GM19035 (cell line): ENCODE measurements at regions not wholly inside any gene's neighbourhood (a gene's known extent, or its start where the extent isn't known, plus 50 kb on each side); places are given as distances from the start of the nearest gene placed in this dataset.
"Not testable (repeated sequence)": the region's sequence is repeated elsewhere in the genome, so short reads cannot be mapped to it uniquely, and the experiment has no call there.

ENCODE experiments used
- ATAC-seq: cut with Tn5 transposase; IDR thresholded peaks from one replicate; pipeline ENCODE4 v1.9.1; 2021; ENCODE audit not compliant: unreplicated experiment

DNA sequence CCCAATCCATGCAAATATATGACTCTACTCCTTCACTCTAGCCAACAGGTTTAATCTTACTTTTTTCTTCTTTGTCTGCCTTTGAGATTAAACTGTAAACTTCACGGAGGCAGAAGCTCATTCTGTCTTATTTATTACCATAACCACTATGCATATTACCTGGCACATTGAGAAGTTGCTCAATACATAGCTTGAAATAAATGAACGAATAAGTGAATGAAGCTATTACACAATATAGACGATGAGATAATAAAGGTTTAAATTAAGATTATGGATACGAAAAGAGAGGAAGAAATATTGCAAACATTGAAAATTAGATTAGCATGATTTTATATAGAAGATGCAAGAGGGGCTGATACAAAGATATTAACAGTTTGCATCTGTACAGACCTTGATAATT is 385.1 kb downstream of the LTN1 start:
- no peak for ATAC-seq

DNA sequence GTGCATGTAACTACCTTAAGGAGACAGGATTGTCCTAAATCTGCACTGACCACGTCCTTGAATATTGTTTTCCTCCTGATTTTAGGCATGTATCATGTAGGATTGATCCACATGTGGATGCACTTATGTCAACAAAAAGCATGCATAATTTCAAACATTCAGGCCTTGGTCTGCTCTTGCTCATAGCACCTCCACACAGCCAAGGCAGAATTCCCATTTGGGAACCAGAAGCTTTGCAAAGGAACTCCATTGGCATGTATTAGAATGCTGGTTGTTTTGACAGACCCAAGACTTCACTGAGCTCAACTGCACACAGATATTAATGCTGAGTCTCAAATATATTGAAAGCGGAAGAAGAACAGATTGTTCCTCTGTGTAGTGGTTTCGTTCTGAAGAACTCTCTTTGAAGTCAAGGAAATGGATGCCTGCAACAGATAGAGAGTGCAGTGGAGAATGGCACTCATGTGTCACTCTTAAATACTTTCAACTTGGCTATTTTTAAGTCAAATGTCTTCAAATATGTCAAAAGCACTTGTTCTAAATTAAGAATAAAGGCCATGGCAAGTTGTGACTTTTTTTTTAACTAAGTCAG is 387.6 kb downstream of the LTN1 start:
- peak; percentile 91 for ATAC-seq

GRCh38 chr21:28602546-28602945 is 390.1 kb downstream of the LTN1 start:
- no peak for ATAC-seq

GRCh38 chr21:28598214-28598613 is 394.5 kb downstream of the LTN1 start:
- no peak for ATAC-seq

DNA sequence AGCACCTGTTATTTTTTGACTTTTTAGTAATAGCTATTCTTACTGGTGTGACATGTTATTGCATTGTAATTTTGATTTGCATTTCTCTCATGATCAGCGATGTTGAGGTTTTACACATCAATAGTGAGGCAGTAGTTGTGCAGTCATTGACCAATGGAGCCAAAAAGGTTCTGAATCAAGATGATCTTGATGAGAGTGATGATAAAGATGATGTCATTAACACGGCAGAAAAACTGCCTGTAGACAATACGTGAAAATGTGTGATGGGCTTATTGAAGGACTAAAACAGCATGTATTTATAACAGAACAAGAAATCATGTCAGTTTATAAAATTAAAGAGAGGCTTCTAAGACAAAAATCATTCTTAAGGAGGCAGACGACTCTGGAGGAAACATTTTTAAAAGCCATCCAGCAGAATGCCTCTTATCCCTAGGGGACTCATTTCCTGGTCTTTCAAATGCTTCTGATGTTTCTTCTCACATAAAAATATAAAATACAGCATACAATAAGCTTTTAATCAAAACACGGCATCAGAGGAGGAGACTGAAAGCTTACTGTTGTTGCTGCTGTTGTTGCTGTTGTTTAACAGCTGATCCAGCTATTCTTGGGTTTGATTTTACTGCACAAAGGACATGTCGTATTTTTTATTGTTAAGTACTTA is 400.3 kb downstream of the LTN1 start:
- no peak for ATAC-seq

DNA sequence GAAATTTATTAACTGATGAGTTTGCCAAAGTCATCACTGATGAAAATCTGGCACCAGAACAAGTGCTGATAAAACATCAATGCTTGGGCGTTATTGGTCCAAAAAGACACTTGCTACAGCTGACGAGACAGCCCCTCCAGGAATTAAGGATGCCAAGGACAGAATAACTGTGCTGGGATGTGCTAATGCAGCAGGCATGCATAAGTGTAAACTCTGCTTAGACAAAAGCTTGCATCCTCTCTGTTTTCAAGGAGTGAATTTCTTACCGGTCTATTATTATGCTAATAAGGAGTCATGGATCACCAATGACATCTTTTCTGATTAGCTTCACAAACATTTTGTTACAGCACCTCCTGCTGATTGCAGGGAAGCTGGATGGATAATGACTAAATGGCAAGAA is 402.0 kb downstream of the LTN1 start:
- no peak for ATAC-seq

- ATAC-seq, result no peak
Measured at GRCh38 chr21:28590026-28590425, 402.7 kb downstream of the LTN1 start.

DNA sequence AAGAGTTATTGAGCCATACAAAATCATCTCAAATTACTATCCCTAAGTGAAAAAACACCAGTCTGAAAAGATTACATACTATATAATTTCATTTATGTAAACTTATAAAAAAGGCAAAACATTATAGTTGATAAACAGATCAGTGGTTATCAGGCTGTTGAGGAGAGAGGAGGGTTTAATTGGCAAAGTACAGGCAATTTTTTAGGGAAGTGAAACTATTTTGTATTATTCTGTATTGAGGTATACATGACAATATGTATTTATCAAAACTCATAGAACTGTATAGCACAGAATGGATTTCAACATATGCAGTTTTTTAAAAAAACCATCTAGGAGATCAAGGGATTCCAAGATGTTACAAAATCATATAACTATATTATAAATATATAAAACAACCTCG is 403.7 kb downstream of the LTN1 start:
- ATAC-seq, result no peak

GRCh38 chr21:28587748-28588147 is 404.9 kb downstream of the LTN1 start:
- no peak for ATAC-seq

DNA sequence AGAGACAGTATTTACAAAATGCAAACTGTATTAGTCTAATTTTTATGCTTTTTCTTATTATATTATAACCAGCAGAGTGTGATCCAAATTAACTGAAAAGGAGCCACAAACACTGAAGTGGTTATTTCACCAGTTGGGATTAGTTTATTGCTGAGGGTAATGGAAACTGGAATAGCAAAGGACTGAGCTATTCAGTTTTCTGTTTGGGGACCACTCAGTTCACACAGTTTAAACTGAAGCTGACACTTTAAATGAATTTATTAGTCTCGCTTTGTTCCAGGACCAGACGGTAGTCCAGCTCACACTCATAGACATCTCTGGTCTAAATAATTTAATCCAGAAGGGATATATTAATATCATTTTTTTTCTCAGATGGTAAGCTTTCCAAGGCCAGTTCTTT is 410.7 kb downstream of the LTN1 start:
- no peak for ATAC-seq

GRCh38 chr21:28581311-28581731 is 411.4 kb downstream of the LTN1 start:
- not testable (repeated sequence) for ATAC-seq

DNA sequence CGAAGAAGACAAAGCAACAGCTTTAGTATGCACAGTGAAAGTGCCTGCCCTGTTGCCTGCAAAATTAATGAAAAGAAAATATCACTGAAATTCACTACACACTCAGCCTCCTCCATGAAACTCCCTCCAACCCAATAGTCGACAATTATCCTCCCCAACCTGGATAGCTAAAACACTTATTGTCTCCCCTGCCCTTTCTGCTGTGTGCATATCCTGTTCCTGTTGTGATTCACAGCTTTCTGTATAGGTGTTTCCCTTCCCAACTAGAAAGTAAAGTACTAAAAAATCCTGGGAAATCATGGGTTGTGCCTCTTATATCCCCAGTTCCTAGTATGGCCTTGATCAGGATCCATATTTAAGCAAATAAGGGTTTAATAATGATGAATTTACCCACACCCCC is 412.1 kb downstream of the LTN1 start:
- ATAC-seq, result no peak

GRCh38 chr21:28579986-28580550 is 412.6 kb downstream of the LTN1 start:
- no peak for ATAC-seq

DNA sequence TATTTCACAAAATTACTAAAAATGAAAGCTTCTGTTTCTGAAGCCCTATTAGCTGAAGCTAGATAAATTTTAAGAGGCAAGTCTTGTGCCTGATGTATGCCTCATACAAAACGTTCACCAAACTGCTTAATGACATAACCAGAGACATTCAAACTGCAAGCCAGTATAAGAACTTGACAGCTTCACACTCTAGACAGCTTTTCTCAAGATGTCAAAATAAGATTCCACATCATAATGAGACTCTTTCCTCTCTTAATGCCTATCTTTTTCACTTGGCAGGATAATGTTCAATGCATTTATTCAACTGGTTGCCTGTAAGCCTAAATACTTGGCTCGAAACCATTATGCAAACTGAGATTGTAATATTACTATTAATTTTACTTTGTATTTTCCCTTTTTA is 424.0 kb downstream of the LTN1 start:
- no peak for ATAC-seq

DNA sequence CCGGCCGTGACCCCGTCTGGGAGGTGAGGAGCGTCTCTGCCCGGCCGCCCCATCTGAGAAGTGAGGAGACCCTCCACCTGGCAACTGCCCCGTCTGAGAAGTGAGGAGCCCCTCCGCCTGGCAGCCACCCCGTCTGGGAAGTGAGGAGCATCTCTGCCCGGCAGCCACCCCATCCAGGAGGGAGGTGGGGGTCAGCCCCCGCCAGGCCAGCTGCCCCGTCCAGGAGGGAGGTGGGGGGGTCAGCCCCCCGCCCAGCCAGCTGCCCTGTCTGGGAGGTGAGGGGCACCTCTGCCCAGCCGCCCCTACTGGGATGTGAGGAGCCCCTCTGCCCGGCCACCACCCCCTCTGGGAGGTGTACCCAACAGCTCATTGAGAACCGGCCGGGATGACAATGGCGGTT is 428.7 kb downstream of the LTN1 start:
- not testable (repeated sequence) for ATAC-seq

DNA sequence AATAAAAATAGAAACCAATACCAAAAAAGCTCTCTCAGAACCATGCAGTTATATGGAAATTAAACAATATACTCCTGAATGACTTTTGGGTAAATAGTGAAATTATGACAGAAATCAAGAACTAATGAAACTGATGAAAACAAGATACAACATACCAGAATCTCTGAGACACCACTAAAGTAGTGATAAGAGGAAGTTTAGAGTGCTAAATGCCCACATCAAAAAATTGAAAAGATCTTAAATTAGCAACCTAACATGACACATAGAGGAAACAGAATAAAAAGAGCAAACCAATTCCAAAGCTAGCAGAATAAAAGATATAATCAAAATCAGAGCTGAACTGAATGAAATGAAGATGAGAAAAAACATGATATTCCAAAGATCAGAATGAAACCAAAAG is 430.9 kb downstream of the LTN1 start:
- no peak for ATAC-seq

DNA sequence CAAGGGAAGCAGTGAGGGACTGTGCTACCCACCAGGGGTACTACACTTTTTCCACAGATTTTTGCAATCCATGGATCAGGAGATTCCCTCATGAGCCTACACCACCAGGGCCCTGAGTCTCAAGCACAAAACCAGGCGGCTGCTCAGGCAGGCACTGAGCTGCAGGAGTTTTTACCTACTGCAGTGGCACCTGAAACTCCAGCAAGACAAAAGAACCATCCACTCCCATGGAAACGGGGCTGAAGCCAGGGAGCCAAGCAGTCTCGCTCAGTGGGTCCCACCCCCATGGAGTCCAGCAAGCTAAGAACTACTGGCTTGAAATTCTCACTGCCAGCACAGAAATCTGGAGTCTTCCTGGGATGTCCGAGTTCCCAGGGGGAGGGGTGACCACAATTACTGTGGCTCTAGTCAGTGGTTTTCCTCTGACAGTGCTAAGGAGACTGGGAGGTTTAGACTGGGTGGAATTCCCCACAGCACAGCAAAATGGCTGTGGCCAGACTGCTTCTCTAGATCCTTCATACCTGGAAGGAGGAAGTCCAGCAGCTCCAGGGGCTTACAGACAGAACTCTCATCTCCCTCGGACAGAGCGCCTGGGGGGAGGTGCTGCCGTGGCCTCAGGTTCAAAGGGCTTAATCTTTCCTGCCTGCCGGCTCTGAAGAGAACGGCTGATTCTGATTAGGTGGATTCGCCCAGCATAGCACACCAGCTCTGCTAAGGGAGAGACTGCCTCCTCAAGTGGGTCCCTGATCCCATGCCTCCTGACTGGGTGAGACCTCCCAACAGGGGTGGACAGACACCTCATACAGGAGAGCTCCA is 437.8 kb downstream of the LTN1 start:
- no peak for ATAC-seq

- no peak for ATAC-seq
Measured at GRCh38 chr21:28550057-28550825, 442.4 kb downstream of the LTN1 start.

GRCh38 chr21:28548291-28548690 is 444.4 kb downstream of the LTN1 start:
- ATAC-seq, result no peak

DNA sequence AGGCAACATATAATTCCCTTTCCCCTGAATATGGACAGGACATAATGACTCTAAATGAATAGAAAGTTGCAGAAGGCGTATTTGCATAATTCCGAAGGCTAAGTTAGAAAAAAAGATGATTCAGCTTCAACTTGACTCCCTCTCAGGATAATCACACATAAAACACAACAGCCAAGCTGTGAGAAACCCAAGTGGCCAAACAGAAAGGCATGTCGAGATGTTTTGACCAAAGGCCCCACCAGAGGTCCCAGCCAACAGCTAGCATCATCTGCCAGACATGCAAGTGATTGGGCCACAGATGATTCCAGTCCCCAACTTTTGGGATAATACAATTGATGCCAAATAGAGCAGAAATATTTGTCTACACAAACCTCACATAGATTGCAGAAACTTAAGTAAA is 444.9 kb downstream of the LTN1 start:
- no peak for ATAC-seq

- ATAC-seq, result no peak
Measured at GRCh38 chr21:28543975-28544374, 448.7 kb downstream of the LTN1 start.
